ENCODE measurements at regions not wholly inside any gene's neighbourhood (a gene's known extent, or its start where the extent isn't known, plus 50 kb on each side); places are given as distances from the start of the nearest gene placed in this dataset.

DNA sequence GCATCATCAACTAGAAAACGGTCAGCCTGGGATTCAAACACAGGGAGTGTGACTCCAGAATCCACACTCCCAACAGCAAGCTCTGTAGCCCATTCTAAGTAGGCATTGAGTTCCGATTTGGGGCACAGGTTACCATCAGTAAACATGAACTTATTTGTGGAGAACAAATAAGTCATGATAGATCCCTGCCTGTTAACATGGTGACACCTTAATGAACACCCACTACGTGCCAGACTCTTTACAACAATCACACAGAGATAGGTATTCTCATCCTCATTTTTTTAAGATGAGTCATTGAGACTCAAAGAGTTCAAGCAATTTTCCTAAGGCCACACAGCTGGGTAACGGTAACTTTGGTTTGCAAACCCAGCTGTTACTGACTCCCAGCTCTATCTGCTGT is 91.5 kb downstream of the LYZL2 start:
- TF ChIP-seq CTCF (IDR thresholded peaks at IDR 0.05; ENCODE audit: low read depth, low read length) (no peak), EZH2phosphoT487 (IDR thresholded peaks at IDR 0.05; ENCODE audit: low read depth) (no peak)

Measured in OCI-LY3 (cell line).